GM12875 (cell line): ENCODE measurements at regions not wholly inside any gene's neighbourhood (a gene's known extent, or its start where the extent isn't known, plus 50 kb on each side); places are given as distances from the start of the nearest gene placed in this dataset.

Experiments
- H3K4me3 ChIP-seq: one replicate; pipeline ENCODE4 v1.5.1; 2011; ENCODE audit warnings: low read depth, low read length, control low read depth
- CTCF ChIP-seq: IDR thresholded peaks from 2 replicates; pipeline ENCODE4 v1.5.1; 2011; ENCODE audit warnings: low read depth, mild to moderate bottlenecking, control low read depth, inconsistent platforms, low read length, moderate library complexity, borderline replicate concordance; ENCODE audit not compliant: insufficient read depth

DNA sequence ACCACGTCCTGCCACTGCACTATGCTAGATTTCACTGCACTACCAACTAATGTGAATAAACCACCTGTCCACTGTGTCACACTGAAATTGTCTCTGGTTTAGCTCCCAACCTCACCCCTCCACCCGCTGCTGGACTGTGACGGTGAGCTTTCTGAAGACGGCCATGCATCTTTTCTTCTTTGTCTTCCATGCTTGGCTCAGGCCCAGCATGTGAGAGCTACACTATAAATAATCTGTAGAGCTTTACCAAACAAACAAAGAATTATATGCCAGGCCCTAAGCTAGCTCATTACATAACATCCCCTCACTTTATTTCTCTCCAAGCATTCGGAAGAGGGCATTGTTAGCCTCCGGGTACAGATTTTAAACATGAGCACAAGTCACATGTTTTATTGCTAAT lies 633.2 kb downstream of the TNS3 start:
- no peak overlapping the region for H3K4me3 ChIP-seq
- no peak for TF ChIP-seq CTCF

DNA sequence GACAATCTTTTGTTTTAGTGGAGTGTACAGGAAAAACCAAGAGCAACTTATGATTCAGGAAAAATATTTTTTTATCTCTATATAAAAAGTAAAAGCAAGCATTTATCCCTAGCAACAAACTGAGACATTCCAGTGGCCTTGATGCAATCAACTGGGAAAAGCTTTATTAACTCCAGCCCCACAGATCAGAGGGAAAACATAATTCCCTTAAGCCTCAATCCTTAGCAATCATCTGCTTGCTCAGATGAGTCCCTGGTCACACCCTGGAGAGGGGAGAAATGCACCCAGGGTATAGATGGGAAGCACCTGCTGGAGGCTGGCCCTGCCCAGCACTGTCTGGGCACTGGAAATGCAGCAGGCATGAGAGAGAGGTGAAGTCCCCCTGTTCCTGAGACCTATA lies 636.6 kb downstream of the TNS3 start:
- no peak for TF ChIP-seq CTCF
- no peak overlapping the region for H3K4me3 ChIP-seq

DNA sequence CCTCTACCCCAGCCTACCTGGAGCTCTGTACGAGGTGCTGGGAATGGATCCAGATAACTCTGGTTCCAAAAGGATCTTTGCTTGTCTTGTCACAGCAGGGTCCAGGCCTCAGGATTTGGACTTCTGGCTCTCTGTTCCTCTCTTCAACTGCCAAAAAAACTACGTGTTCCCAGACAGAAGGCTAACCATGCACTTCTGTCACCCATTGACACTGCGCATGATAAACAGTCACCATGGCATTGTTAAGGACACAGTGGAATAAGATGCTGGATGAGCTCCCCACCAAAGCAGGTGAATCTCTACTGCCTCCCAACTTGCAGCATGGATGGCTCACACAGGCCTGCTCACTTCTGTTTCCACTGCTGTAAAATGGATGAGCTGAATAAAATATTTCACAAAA lies 637.9 kb downstream of the TNS3 start:
- TF ChIP-seq CTCF = no peak
- no peak overlapping the region for H3K4me3 ChIP-seq

GRCh38 chr7:46942574-46942973 lies 639.3 kb downstream of the TNS3 start:
- no peak for TF ChIP-seq CTCF
- no peak overlapping the region for H3K4me3 ChIP-seq

- H3K4me3 ChIP-seq = no peak overlapping the region
- TF ChIP-seq CTCF = no peak
These were observed 641.7 kb downstream of the TNS3 start for GRCh38 chr7:46940178-46940577.

GRCh38 chr7:46939558-46939957 lies 642.4 kb downstream of the TNS3 start:
- TF ChIP-seq CTCF = no peak
- H3K4me3 ChIP-seq = no peak overlapping the region

DNA sequence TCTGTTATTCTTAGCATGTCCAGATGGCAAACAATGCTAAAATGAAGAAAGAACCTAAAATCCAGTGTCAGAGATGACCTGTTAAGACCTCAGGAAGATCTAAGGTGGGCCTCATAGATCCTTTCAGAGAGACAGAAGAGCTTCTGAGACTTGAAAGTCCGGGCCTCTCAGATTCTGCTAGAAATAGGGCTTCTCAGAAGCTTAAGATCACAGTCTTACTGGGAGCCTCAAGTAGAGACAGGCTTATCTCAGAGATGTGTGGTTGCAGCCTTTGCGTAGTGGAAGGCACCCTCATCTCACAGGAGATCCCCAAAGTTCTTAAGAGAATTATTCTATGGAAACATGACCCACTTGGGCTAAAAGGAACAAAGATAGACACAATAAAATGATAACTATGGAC lies 642.8 kb downstream of the TNS3 start:
- TF ChIP-seq CTCF = no peak
- H3K4me3 ChIP-seq = no peak overlapping the region
